ENCODE measurements at regions not wholly inside any gene's neighbourhood (a gene's known extent, or its start where the extent isn't known, plus 50 kb on each side); places are given as distances from the start of the nearest gene placed in this dataset.
"Not testable (repeated sequence)": the region's sequence is repeated elsewhere in the genome, so short reads cannot be mapped to it uniquely, and the experiment has no call there.

DNA sequence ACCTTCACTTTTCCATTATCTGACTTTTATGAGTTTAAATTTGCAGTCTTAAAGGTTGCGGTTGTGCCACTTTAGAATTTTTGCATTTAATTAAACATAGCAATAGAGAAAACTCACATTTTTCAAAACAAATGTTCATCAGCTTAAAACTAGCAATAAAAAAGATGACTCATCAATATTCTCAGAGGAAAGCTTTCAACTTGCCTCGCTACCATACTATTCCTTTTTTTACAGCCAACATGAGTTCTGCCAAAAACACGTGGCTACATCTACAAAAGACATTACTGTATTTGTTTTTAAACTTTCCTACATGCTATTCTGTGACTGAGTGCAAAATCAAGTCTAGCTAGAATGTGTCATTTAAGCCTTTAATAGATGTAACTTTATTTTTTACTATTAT, 497.1 kb downstream of the RPS29 start:
- TF ChIP-seq, protein P1, sequence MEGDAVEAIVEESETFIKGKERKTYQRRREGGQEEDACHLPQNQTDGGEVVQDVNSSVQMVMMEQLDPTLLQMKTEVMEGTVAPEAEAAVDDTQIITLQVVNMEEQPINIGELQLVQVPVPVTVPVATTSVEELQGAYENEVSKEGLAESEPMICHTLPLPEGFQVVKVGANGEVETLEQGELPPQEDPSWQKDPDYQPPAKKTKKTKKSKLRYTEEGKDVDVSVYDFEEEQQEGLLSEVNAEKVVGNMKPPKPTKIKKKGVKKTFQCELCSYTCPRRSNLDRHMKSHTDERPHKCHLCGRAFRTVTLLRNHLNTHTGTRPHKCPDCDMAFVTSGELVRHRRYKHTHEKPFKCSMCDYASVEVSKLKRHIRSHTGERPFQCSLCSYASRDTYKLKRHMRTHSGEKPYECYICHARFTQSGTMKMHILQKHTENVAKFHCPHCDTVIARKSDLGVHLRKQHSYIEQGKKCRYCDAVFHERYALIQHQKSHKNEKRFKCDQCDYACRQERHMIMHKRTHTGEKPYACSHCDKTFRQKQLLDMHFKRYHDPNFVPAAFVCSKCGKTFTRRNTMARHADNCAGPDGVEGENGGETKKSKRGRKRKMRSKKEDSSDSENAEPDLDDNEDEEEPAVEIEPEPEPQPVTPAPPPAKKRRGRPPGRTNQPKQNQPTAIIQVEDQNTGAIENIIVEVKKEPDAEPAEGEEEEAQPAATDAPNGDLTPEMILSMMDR (conservative IDR thresholded peaks at IDR 0.05): no peak
- Mint-ChIP-seq H3K27ac (ENCODE audit: unreplicated experiment) (no peak overlapping the region), H3K4me3 (no peak overlapping the region), H3K36me3 (ENCODE audit: low read depth) (no peaks in the 10 kb centered on the region), H3K4me1 (no peaks in the 10 kb centered on the region), H3K9me3 (no peaks in the 10 kb centered on the region), H3K27me3 (ENCODE audit: low read depth) (no peaks in the 10 kb centered on the region)
- no peak for DNase-seq (ENCODE audit: low read depth, low spot score)

DNA sequence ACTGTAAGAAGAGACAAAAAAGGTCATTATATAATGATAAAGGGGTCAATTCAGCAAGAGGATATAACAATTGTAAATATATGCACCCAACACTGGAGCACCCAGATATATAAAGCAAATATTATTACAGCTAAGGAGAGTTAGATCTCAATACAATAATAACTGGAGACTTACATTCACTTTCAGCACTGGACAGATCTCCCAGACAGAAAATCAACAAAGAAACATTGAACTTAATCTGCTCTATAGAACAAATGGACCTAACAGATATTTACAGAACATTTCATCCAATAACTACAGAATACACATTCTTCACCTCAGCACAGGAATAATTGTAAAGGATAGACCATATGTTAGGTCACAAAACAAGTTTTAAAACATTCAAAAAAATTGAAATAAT, 512.9 kb downstream of the RPS29 start:
- not testable (repeated sequence) for H3K27ac Mint-ChIP-seq (ENCODE audit: unreplicated experiment); H3K4me1 Mint-ChIP-seq; H3K4me3 Mint-ChIP-seq; DNase-seq (ENCODE audit: low read depth, low spot score); H3K27me3 Mint-ChIP-seq (ENCODE audit: low read depth); H3K36me3 Mint-ChIP-seq (ENCODE audit: low read depth); H3K9me3 Mint-ChIP-seq

- TF ChIP-seq, protein P1 (conservative IDR thresholded peaks at IDR 0.05): no peak
These were observed 527.7 kb downstream of the RPS29 start for GRCh38 chr14:49058511-49058910.

GRCh38 chr14:49057838-49058510, 528.2 kb downstream of the RPS29 start:
- no peak for DNase-seq (ENCODE audit: low read depth, low spot score)
- Mint-ChIP-seq H3K9me3 (no peaks in the 10 kb centered on the region), H3K4me3 (no peak overlapping the region), H3K27me3 (ENCODE audit: low read depth) (no peaks in the 10 kb centered on the region), H3K27ac (ENCODE audit: unreplicated experiment) (no peak overlapping the region), H3K36me3 (ENCODE audit: low read depth) (peaks cover 4% of the 10 kb centered on the region), H3K4me1 (no peaks in the 10 kb centered on the region)
- TF ChIP-seq, protein P1 (conservative IDR thresholded peaks at IDR 0.05): no peak

More at GRCh38 chr14:49058511-49058910, 527.7 kb downstream of the RPS29 start:
- H3K36me3 Mint-ChIP-seq (ENCODE audit: low read depth): peaks cover 4% of the 10 kb centered on the region
- no peak overlapping the region for H3K4me3 Mint-ChIP-seq
- no peaks in the 10 kb centered on the region for H3K27me3 Mint-ChIP-seq (ENCODE audit: low read depth)
- H3K9me3 Mint-ChIP-seq: peaks cover 2% of the 10 kb centered on the region
- no peak overlapping the region for H3K27ac Mint-ChIP-seq (ENCODE audit: unreplicated experiment)
- no peaks in the 10 kb centered on the region for H3K4me1 Mint-ChIP-seq
- DNase-seq (ENCODE audit: low read depth, low spot score): no peak

- TF ChIP-seq, protein P1 (conservative IDR thresholded peaks at IDR 0.05): no peak
- Mint-ChIP-seq H3K27ac (ENCODE audit: unreplicated experiment) (no peak overlapping the region), H3K27me3 (ENCODE audit: low read depth) (no peaks in the 10 kb centered on the region)
These were observed 530.2 kb downstream of the RPS29 start for GRCh38 chr14:49056021-49056420.

GRCh38 chr14:49052521-49052920, 533.7 kb downstream of the RPS29 start:
- Mint-ChIP-seq H3K27me3 (ENCODE audit: low read depth) (no peaks in the 10 kb centered on the region), H3K36me3 (ENCODE audit: low read depth) (no peaks in the 10 kb centered on the region), H3K9me3 (no peaks in the 10 kb centered on the region), H3K4me3 (no peak overlapping the region), H3K4me1 (peaks cover 13% of the 10 kb centered on the region), H3K27ac (ENCODE audit: unreplicated experiment) (no peak overlapping the region)
- TF ChIP-seq, protein P1 (conservative IDR thresholded peaks at IDR 0.05): no peak
- no peak for DNase-seq (ENCODE audit: low read depth, low spot score)

More at GRCh38 chr14:49056021-49056420, 530.2 kb downstream of the RPS29 start:
- H3K36me3 Mint-ChIP-seq (ENCODE audit: low read depth): no peaks in the 10 kb centered on the region
- no peak for DNase-seq (ENCODE audit: low read depth, low spot score)
- H3K4me1 Mint-ChIP-seq: no peaks in the 10 kb centered on the region
- H3K9me3 Mint-ChIP-seq: no peaks in the 10 kb centered on the region
- H3K4me3 Mint-ChIP-seq: no peak overlapping the region
